GM18502 (cell line): ENCODE measurements at regions not wholly inside any gene's neighbourhood (a gene's known extent, or its start where the extent isn't known, plus 50 kb on each side); places are given as distances from the start of the nearest gene placed in this dataset.
"Not testable (repeated sequence)": the region's sequence is repeated elsewhere in the genome, so short reads cannot be mapped to it uniquely, and the experiment has no call there.

Source experiments
- ATAC-seq: cut with Tn5 transposase; IDR thresholded peaks from one replicate; pipeline ENCODE4 v1.9.1; 2021; ENCODE audit warnings: mild to moderate bottlenecking; ENCODE audit not compliant: unreplicated experiment, poor library complexity

DNA sequence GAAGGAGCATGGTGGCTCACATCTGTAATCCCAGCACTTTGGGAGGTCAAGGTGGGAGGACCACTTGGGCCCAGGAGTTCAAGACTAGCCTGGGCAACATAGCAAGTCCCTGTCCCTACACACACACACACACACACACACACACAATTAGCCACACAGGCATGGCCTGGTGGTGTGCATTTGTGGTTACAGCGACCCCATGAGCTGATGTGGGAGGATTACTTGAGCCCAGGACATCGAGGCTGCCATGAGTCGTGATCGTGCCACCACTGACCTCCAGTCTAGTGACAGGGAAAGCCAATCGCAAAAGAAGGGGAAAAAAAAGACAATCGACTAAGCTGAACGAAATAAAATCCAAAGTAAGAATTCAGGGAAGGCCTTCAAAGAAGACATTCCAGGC is 67.9 kb downstream of the TBX3 start:
- no peak for ATAC-seq

DNA sequence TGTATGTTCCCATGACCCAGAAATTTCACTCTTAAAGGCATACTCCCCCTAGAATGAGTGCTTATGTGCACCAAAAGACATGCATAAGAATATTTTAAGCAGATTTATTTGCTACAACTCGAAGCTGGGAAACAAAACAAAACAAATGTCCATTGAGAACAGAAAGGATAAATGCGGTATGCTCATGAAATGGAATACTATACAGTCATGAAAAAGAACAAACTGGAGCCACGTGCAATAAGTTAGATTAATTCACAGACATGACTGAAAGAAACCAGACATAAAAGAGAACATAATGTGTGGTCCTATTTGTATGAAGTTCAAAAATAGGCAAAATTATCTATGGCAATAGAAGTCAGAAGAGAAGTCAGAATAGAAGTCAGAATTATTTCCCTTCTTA is 69.9 kb downstream of the TBX3 start:
- ATAC-seq = no peak

DNA sequence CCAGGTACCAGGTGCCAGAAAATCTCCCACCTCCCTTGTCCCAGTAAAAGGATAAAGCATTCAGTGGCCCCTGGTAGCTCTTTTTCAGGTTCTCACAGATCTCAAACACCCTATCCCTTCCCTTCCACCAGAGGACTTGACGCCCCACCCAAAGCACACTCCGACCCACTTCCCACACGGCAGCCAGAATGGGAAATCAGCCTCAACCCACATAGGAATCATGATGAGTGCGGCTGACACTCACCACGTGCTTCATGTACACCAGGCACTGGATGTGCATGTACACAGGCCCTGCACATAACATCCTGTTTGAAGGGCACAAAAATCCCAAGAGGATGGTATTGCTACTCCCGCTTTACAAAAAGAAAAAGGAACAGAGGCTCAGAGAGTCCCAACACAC is 71.9 kb downstream of the TBX3 start:
- ATAC-seq = no peak

DNA sequence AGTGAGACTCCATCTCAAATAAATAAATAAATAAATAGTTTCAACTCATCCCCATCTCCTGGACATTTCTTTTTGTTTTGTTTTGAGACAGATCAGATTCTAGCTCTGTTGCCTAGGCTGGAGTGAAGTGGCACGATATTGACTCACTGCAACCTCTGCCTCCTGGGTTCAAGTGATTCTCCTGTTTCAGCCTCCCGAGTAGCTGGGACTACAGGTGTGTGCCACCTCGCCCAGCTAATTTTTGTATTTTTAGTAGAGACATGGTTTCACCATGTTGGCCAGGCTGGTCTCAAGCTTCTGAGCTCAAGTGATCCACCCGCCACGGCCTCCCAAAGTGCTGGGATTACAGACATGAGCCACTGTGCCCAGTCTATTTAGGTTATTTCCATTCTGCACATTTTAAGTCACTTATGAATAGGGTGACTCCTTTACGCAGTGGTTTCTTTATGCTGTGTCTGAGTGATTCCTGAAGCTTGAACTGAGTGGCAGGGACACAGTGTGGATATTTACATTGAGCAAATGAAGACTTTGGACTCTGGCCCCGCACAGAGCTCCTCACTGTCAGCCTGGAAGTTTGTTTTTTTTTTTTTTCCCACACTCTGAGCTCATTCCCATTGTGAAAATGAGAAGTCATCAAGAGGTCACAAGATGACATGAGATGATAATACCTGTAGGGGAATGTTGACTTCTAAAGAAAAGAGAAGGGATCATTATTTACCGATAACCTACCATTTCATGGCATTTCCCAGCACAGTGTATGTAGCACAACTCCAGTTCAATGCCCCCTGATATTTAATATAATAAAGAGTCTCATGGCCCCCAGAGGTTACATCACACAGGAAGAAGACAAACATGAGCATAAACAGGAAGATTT is 72.6 kb downstream of the TBX3 start:
- no peak for ATAC-seq

DNA sequence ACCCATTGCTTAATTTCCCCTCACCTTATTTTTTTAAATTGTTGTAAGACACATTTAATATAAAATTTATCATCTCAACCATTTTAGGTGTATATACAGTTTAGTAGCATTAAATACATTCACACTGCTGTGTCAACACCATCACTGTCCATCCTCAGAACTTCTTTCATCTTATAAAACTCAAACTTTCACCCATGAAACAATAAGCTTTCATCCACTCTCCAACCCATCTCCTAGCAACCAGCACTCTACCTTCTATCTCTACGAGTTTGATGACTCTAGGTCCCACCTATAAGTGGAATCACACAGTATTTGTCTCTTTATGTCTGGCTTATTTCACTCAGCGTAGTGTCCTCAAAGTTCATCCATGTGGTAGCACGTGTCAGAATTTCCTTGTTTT is 75.5 kb downstream of the TBX3 start:
- no peak for ATAC-seq

DNA sequence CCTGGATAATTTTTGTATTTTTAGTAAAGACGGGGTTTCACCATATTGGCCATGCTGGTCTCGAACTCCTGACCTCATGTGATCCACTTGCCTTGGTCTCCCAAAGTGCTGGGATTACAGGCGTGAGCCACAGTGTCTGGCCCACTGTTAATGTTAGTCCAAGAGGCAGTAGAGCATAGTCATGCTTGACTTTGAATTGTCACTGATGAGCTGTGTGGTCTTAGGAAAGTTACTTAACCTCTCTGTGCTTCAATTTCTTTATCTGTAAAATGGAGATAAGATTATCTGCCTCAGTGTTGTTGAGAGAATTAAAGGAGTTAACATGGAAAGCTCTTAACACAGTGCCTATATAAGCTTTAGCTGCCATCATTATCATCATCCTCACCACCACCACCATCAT is 78.1 kb downstream of the TBX3 start:
- ATAC-seq = no peak

DNA sequence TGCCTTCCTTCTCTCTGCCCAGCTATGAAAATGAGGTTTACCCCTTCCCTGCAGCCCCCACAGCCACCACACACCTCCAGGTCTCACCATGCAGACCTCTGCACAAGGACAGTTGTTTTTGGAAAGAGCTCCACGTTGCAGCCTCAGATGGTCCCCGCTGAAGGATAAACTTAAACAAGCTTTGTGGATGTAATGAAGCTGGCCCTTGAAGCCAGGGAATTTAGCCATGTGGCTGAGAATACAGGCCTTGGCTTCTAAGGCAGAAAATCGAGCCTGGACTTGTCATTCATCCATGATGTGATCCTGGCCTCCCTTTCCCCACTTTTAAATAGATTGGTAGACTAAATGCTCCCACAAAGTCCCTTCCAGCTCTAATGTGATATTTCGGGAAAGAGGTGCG is 79.4 kb downstream of the TBX3 start:
- ATAC-seq = no peak

DNA sequence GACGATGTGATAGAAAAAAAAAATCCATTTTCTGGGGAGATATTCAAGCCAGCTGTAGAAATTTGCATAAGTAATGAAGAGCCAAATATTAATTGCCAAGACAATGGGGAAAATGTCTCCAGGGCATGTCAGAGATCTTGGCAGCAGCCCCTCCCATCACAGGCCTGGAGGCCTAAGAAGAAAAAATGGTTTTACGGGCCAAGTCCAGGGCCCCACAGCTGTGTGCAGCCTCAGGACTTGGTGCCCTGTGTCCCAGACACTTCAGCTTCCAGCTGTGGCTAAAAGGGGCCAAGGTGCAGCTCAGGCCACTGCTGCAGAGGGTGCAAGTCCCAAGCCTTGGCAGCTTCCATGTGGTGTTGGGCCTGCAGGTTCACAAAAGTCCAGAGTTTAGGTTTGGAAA is 83.4 kb downstream of the TBX3 start:
- ATAC-seq = not testable (repeated sequence)

DNA sequence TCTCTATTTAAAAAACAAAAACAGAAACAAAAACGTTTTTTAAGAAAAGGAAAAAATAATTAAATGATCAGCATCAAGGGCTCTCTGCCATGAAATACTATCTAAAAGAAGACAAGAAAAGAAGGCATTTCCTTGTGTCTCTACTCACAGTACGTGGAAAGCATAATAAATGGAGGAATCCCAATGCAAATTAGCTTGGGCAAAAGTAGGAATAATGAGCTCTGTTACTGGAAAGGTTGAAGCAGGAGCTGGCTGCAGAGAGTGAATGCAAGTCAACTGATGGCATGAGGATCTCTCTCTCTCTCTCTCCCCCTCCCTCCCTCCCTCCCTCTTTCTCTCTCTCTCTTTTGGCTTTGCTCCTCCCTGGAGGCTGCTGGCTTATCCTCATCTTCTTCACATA is 85.9 kb downstream of the TBX3 start:
- ATAC-seq = no peak

DNA sequence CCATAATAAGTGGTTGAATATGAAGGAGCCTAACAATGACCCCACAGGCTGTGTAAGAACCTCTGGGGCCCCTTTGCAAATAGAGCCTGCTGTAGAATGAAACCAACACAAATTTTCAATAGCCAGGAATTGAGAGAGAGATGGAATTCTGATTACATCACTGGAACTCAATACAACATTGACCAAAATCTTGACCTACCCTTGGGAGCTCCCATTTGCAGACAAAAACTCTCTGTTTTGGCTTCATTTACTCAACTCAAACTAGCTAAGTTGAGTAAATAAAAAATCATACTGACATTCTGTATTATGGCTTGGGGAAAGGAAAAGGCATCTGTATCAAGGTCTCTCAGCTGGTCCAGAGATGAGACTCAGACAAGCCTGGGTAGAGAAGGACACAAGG is 91.0 kb downstream of the TBX3 start:
- ATAC-seq = no peak

DNA sequence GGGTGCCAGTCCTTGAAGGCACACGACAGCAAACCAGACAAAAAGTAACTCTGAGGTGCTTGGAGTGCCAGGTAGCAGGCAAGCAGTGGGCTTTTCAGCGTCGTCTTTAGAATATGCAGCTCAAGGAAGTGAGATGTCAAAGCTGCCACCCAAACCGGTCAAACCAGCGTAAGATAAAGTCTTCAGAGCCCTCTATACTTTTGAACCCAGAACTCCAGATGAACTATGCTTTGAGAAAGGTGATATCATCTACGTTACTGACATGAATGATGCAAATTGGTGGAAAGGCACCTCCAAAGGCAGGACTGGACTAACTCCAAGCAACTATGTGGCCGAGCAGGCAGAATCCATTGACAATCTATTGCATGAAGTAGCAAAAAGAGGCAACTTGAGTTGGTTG is 95.9 kb downstream of the TBX3 start:
- no peak for ATAC-seq

DNA sequence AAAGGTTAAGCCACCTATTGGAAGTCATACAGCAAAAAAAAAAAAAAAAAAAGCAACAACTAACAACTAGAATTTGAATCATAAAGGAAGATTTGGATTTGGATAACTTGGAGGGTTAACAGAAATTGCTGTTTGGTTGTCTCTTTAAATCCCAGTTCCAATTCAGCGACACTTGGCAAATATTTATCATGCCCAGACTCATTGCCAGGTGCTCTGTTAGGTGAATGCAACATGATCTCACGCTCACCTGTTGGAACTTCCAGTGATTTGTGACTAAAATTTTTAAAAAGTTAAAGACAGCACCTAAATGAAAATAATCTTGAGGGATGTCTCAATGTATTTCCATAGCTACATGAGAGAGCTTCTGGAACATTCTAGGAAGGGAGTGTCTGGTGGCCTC is 103.7 kb downstream of the TBX3 start:
- ATAC-seq = no peak

DNA sequence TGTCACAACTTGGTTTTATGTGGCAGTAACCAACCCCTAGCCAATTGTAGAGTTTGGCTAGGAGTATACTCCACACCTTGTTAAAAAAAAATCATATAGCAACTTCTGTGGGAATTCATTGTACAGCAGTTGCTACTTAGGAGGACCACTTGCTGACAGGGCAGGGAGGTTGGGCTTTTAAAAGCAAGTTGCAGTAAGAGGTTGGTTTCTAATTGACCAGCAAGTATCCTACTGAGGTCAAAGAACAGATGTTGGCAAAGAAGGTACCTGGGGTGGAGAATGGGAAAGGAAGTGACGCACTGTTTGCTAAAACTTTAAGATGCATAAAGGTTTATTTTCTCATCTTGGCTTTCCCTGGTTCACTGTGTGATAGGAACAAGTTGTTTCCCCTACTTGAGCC is 104.6 kb downstream of the TBX3 start:
- no peak for ATAC-seq

DNA sequence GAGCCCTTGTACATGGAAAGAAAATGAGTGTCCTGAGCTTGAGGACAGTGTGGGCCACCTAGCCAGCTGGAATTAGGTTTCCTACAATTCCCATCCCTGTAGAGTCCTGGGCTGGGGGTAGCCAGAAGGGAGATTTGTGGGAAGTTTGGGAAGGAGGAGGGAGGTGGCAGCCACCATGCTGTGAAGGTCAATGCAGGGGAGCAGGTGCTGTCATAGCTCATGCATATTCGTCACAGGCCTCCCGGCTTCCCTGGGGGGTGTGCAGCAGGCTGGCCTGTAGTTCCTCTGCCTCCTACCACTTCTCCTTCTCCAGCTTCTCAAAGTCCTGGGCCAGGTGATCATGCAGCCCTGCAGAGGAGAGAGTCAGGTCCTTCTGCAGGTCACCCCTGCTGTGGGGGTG is 121.3 kb downstream of the TBX3 start:
- no peak for ATAC-seq

DNA sequence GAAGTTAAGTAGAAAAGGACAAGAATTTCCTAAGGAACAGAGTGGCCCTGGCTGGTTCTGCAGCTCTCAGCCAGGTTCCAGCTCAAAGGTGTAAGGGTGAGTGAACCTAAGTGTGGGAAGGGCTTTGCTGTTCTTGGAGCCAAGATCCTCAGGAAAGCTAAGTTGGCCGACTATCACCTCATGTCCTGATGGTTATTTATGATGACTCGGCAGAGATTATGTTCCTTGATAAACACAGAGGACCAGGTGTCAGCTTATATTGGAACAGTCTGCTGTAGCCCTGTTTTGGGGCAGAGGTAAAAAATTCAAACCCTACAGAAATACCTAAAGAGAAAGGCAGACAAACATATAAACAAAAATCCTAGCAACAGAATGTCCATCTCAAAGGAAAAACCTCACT is 128.5 kb downstream of the TBX3 start:
- ATAC-seq = no peak

DNA sequence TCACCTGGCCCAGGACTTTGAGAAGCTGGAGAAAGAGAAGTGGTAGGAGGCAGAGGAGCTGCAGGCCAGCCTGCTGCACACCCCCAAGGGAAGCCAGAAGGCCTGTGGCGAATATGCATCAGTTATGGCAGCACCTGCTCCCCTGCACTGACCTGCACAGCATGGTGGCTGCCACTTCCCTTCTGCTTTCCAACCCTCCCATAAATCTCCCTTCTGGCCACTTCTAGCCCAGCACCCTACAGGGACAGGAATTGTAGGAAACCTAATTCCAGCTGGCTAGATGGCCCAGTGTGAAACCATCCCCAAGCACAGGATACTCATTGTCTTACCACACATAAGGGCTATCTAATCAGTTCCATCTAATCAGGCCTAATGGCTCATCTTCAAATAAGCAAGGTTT is 136.3 kb downstream of the TBX3 start:
- ATAC-seq = no peak

DNA sequence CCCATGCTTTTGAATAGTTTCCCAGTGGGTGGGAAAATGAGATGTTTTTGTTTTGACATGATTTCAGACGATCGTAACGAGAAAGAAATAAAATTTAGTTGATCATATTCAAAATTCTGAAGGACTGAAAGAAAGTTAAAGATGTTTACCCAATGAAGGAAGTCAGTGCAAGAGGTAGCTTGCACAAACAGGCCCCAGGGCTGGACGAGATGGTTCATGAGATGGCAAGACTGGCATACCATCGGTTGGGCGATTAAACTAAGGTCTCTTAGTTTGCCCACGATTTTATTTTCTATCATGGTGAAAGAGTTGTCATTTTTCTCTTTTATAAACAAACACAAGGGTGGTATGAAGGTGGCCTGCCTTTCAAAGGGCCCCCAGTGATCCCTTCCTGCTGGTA is 124.5 kb upstream of the TBX5 start:
- no peak for ATAC-seq

DNA sequence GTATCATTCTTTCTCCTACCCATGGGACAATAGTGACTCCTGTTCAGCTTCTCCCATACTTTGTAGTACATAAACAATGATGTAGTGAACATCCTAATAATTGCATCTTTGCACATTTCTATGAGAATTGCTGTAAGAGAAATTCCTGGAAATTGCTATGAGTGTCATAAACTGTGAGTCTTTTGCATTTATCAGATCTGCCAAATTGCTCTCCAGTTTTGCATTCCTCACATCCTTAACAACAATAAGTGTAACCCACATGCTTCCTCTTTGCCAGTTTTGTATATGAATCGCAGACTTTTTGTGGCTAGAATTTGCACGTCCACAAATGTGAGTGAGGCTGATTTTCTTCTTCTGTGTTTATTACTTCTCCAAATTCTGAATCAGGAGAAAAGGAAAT is 124.0 kb upstream of the TBX5 start:
- no peak for ATAC-seq

DNA sequence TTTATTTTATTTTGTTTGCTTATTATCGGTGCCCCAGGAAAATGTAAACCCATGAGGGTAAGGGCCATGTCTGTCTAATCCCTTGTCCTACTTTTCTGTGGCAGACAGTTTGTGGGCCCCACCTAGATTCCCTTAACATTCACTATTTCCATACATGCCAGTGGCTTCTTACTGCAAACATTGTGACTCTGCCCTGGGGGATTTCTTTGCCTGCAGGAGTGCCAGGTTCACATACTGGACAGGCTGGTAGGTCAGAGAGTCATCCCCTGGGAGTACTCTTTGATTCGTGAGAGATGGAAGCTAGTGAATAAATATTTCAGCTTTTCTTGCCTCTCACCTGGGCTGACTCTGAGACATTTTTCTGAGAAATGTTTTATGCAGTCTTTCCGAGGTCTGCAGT is 122.8 kb upstream of the TBX5 start:
- ATAC-seq = no peak

DNA sequence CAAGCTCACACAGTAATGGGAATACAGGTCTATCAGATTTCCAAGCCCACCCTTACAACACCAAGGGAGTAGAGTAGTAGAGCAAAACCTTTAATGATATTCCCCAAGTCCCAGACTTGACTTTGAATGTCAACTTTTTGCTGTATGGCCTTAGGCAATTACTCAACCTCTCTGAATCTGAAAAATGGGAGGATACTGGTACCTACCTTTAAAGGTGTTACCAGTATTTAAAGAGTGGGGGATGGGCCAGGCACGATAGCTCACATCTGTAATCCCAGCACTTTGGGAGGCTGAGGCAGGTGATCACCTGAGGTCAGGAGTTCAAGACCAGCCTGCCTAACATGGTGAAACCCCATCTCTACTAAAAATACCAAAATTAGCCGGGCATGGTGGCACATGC is 115.2 kb upstream of the TBX5 start:
- not testable (repeated sequence) for ATAC-seq

DNA sequence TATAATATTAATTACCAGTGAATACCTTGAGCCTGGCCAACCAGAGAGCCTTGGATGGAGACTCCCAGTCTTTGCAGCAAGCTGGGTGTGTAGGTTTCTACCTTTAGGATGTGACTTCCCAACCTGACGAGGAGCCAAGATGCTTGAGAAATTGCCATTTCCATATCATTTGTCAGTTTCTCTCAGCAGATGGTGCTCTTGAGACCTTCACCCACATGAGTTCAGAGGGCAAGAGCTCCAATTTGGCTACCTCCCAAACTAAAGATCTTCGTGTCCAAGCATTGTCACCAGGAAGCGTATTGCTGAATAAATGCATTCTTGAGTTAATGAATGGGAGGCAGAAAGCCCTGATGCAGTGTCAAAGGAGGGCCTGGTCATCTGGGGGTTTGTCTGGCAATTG is 106.4 kb upstream of the TBX5 start:
- ATAC-seq = no peak

DNA sequence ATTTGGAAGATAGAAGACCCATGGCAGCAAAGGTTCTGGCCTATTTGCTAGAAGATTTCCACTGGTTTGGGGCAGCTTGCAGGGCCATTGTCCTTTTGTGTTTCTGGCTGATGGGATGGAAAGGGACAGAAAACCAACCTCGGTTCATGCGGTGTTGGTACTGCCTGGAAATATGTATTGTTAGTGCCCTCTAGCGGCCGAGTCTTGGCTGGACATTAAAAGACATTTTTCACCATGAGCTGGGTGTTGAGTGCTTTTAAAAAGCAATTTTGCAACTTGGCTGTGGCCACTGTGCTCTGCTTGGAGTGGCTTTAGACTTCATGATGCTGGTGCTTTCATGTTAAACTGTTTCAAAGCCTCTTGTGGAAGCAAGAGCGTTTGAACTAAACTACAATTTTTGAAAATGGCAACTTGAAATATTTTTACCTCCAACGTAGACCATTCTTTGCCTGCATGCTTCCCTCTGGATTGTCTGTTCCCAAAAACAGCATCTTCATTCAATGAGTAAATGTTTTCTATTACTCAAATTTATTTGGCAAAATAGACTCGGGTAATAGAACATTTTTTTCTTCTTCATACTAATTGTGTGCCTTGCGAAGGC is 102.7 kb upstream of the TBX5 start:
- ATAC-seq = peak; percentile 44
